Suppressor macrophage treated with lipopolysaccharide for 4 hours (primary cell): ENCODE measurements at regions not wholly inside any gene's neighbourhood (a gene's known extent, or its start where the extent isn't known, plus 50 kb on each side); places are given as distances from the start of the nearest gene placed in this dataset.
"Not testable (repeated sequence)": the region's sequence is repeated elsewhere in the genome, so short reads cannot be mapped to it uniquely, and the experiment has no call there.

ENCODE experiments used
- DNase-seq: peaks from one replicate; pipeline ENCODE4 v3.0.0-alpha.2; 2020

DNA sequence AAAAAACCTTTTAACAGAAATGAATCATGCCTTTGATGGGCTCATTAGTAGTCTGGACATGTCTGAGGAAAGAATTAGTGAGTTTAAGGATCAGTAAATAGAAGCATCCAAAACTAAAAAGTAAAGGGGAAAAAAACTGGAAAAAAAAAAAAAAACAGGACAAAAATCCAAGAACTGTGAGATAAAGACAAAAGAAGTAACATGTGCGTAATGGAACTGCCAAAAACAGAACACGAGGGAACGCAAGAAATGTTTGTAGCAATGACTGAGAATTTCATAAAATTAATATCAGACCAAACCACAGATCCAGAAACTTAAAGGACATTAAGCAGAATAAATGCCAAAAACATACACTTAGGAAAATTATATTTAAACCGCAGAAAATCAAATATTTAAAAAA, 77.4 kb downstream of the MS4A13 start:
- no peak for DNase-seq

DNA sequence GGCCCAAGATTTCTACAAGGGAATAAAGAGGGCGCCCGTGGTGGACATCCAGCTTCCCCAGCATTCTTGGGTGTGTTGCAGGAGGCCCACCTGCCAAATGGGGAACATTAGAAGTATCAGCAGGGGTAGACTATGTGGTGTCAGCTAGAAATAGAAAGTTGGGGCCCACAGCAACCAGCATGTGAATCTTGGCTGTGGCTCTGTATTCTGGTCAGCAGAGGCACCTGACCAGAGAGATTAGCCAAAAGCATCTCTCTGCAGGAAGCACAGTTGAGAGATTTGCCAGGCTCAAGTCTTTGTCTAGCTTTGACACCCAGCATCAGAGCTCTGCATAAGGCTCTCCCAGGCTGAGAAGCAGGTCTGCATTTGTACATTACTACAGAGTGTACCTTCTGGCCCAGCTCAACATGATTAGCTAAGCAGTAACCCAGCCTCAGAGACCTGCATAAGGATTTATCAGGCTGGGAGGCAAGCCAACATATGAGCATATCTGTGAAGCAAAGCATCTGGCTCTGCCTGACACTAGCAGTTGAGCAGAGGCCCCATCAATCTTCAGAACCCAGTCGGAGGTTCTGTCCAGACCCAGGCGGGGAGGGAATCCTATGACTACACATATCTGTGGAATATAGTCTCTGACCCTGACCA, 79.9 kb downstream of the MS4A13 start:
- DNase-seq: no peak

DNA sequence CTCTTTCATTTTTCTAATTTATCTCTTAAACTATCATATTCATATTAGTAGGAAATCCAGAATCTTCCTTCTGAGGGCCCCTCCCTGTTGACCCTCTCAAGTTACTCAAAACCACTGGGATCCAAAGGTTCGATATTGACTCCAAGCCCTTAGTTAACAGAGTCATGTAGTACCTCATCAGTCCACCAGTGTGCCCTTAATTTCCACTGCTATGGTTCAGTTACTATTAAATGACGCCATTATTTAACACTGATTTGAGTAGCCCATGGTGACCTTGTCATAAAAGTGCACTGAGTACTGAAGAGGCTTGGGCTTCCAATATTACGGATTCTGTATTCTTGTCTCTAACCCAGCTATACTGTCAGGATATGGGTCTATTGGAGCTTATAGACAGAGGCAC, 91.9 kb upstream of the MS4A8 start:
- no peak for DNase-seq

DNA sequence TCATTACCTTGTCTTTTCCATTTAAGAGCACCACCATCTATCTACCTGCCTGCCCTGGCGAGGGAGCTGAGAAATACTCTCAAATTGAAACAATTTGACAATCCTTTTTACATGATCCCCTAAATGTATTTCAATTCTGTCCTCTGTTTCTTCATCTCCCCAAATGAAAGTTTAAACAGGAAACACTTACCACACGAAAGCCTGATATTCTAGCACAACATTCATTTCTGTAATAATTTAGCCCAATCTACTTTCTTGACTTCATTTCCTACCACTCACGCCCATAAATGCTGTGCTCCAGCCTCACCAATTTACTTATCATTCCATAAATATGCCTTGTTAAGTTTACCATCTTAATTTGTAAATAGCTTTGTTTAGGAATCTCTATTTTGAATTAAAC, 89.8 kb upstream of the MS4A8 start:
- no peak for DNase-seq

DNA sequence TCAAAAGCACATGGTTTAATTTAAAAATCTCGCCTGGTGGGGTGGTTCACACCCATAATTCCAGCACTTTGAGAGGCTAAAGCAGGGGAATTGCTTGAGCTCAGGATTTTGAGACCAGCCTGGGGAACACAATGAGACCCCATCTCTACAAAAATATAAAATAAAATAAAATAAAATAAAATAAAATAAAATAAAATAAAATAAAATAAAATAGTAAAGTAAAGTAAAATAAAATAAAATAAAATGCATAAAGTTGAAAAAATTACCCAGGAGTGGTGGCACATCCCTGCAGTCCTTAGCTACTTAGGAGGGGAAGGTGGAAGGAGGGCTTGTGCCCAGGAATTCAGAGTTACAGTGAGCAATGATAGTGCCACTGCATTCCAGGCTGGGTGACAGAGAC, 88.7 kb upstream of the MS4A8 start:
- no peak for DNase-seq

DNA sequence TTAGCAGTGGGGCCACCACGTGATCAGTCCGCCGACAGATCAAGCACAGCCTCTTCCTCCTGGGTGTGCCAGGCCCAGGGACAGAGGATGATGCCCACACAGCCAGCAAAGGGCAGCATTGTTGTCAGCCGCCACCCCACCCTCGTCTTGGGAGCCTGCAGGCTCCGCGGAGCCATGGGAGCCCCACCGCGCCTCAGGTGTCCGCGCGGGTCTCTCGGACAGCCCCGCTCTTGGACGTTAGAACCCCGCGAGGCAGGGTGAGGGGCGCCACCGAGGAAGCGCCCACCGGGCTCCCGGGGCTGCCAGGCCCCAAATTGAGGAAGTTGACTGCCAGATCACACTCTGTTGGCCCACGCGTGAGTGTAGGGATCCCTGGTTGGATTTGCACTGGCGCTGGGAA, 83.9 kb upstream of the MS4A8 start:
- no peak for DNase-seq

DNA sequence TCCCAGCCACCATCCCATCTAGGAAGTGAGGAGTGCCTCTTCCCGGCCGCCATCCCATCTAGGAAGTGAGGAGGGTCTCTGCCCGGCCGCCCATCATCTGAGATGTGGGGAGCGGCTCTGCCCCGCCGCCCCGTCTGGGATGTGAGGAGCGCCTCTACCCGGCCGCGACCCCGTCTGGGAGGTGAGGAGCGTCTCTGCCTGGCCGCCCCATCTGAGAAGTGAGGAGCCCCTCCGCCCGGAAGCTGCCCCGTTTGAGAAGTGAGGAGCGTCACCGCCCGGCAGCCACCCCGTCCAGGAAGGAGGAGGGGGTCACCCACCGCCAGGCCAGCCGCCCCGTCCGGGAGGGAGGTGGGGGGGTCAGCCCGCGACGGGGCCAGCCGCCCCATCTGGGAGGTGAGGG, 77.5 kb upstream of the MS4A8 start:
- not testable (repeated sequence) for DNase-seq

DNA sequence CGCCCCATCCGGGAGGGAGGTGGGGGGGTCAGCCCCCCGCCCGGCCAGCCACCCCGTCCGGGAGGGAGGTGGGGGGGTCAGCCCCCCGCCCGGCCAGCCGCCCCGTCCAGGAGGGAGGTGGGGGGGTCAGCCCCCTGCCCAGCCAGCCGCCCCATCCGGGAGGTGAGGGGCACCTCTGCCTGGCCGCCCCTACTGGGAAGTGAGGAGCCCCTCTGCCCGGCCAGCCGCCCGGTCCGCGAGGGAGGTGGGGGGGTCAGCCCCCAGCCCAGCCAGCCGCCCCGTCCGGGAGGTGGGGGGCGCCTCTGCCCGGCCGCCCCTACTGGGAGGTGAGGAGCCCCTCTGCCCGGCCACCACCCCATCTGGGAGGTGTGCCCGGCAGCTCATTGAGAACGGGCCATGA, 76.6 kb upstream of the MS4A8 start:
- DNase-seq: not testable (repeated sequence)

DNA sequence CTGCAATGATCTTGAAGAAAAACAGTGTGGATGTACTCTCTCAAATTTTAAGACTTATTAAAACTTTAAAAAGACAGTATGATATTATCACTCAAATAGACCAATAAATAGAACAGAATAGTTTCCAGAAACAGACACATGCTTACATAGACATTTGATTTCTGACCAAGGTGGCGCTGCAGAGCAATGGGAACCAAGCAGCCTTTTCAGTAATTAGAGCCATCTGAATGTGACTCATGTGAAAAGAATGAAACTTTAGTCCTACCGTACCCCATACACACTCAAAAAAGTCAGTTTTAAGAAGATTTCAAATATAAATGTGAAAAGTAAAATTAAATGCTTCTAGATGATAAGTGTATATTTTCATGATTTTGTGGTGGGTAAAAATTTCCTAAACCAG, 74.2 kb upstream of the MS4A8 start:
- peak; percentile 16 for DNase-seq

DNA sequence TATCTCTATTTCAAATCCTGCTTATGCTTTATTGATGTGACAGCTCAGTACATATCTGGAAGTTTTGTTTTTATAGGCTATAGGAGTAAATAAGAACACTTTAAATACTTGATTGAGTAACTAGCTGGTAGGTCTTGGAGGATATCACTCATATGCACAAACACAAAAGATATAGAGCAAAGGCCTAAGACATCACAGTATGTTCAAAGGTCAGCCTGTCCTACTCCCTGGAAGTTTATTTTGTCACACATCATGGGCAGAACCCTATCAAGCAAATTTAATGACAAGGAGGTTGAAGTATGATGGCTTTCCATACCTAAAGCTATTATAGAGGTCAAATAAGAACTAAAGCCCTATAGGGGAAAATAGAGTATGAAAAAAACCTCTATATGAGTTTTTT, 70.0 kb upstream of the MS4A8 start:
- DNase-seq: no peak

DNA sequence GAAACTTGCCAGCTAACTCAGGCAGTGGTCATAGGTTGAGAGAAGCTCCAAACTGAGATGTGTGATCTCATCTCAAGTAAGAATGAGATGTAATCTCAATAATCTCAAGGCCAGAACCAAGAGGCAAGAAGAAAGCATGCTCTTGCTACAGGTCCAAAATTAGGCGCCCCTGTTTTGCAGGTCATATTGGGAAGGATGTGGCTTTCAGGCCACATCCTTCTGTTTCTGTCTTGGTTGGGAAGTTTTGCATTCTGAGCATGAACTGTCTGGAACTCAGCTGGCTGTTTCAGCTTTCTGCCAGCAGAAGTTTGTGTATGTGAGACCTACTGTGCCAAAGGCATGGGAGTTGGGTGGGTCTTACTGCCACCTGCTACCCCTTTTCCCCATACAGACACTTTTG, 67.5 kb upstream of the MS4A8 start:
- no peak for DNase-seq

DNA sequence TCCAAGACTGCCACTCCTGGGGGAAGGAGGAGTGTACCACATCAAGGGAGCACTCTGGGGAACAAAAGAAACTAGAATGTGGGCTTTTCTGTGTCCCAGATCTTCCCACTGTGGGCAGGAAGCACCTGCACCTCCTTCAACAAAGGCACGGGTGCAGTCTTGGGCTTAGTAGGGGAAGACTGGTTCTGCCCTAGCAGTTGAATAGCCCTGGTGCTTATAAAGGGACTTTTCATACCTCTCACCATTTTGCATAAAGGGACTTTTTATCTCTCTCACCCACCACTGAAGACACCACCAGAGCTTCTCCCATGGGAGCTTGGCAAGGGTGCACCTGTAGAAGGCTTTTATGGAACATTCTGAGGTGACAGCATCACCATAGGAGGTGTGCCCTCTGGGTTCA, 65.8 kb upstream of the MS4A8 start:
- DNase-seq: no peak

DNA sequence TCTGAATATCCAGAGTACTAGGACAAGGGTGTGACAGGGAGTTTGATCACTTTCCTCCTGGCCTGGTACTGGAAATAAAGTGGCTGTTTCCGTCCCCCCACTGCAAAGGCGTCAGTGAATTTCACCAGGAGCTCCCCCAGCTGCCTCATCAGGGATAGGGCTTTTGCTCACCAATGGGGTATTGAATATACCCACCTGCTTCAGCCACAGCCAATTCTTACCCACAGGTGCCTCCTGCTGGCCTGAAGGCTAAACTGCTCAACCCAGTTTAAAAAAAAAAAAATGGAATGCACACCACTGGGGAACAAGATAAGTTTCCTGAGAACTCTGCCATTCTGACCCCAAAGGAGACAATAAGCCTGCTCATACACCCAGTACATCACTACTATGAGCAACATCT, 65.3 kb upstream of the MS4A8 start:
- peak; percentile 14 for DNase-seq

DNA sequence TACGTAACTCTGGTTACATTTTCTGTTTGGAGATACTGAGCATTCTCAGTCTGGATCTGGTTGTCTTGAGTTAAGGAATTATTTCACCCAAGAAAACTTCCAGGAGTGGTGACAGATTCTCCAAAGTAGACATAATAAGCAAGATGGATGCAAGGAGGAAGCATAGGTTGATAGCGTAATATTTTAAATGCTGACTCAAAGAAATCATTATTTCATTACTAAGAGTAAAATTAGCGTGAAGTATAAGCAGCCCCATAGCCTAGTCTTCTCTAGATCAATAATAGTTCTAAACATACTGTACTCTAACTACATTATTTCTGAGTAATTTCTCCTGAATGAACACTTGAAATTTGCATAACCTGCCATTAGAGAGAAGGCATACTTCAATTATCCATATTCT, 57.5 kb upstream of the MS4A8 start:
- no peak for DNase-seq

DNA sequence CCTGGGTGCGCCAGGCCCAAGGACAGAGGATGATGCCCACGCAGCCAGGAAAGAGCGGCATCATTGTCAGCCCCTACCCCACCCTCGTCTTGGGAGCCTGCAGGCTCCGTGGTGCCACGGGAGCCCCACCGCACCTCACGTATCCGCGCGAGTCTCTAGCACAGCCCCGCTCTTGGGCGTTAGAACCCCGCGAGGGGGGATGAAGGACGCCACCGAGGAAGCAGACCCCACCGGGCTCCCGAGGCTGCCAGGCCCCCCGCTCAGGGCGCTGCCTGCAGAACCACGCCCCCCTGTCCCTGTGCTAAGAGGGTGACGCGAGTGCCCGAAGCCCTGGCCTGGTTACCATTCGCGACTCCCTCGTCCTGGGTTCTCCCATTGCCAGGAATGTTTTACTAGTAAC, 52.3 kb upstream of the MS4A8 start:
- no peak for DNase-seq
